Erythroblast (primary cell): ENCODE measurements at regions not wholly inside any gene's neighbourhood (a gene's known extent, or its start where the extent isn't known, plus 50 kb on each side); places are given as distances from the start of the nearest gene placed in this dataset.

ENCODE experiments used
- GATA1 ChIP-seq: IDR thresholded peaks from 2 replicates; pipeline ENCODE4 v1.6.1; 2011; ENCODE audit warnings: low read depth, mild to moderate bottlenecking, control low read depth, low read length, moderate library complexity
- POLR2A ChIP-seq: IDR thresholded peaks from 2 replicates; pipeline ENCODE4 v1.6.1; 2011; ENCODE audit warnings: mild to moderate bottlenecking, low read length

GRCh38 chr2:128613876-128614275 lies 295.2 kb upstream of the HS6ST1 start:
- no peak for TF ChIP-seq POLR2A
- no peak for TF ChIP-seq GATA1
